HEK293 (cell line): ENCODE measurements at regions not wholly inside any gene's neighbourhood (a gene's known extent, or its start where the extent isn't known, plus 50 kb on each side); places are given as distances from the start of the nearest gene placed in this dataset.

Experiments
- CTCF ChIA-PET: fragments of 350-600 bp; formaldehyde crosslinking; extraction: SDS; loops from one replicate; lab custom pipeline; 2021; ENCODE audit warnings: antibody characterized with exemption; lab: Yijun Ruan, JAX
- POLR2A ChIA-PET: fragments of 300-600 bp; formaldehyde crosslinking; extraction: SDS; loops from one replicate; lab custom pipeline; 2020; ENCODE audit warnings: antibody characterized with exemption, inconsistent platforms; lab: Yijun Ruan, JAX
- H3K27ac ChIP-seq: fragments of 200-500 bp; sonication (Bioruptor generic); 2 replicates; pipeline ENCODE4 v1.5.1; 2014; ENCODE audit warnings: low read depth, low read length, control low read depth, inconsistent platforms; ENCODE audit errors: extremely low read depth
- H3K36me3 ChIP-seq, 2 experiments: fragments of 200-500 bp in 1 of 2; sonication (Bioruptor generic) in 1 of 2; 1 replicate in 1 of 2; 2 replicates in 1 of 2; pipeline ENCODE4 v1.5.1; 2014 to 2017; ENCODE audit warnings: inconsistent platforms in 2 of 2, low read length in 2 of 2; ENCODE audit not compliant: control insufficient read depth in 2 of 2, insufficient read depth in 1 of 2
- H3K4me1 ChIP-seq: fragments of 200-500 bp; sonication (Bioruptor generic); 2 replicates; pipeline ENCODE4 v1.5.1; 2014; ENCODE audit warnings: mild to moderate bottlenecking, low read length, inconsistent platforms; ENCODE audit not compliant: control insufficient read depth, insufficient read depth
- H3K4me3 ChIP-seq: 2 replicates; pipeline ENCODE4 v1.5.1; 2011; ENCODE audit warnings: low read depth, mild to moderate bottlenecking, control low read depth, low read length, moderate library complexity
- H3K9me3 ChIP-seq: fragments of 200-500 bp; sonication (Bioruptor generic); 2 replicates; pipeline ENCODE4 v1.5.1; 2014; ENCODE audit warnings: low read depth, low read length, inconsistent platforms; ENCODE audit not compliant: control insufficient read depth, insufficient read depth
- BCL11B ChIP-seq: fragments of 450-650 bp; formaldehyde crosslinking; IDR thresholded peaks from 2 replicates; pipeline ENCODE4 v1.5.1; 2016; ENCODE audit warnings: low read depth, missing biosample characterization, missing genetic modification characterization
- HOXA7 ChIP-seq: sonication (generic); formaldehyde crosslinking; IDR thresholded peaks from 2 replicates; pipeline ENCODE4 v1.8.1; 2022; ENCODE audit warnings: missing genetic modification reagents, borderline replicate concordance
- HOXC10 ChIP-seq: sonication (generic); formaldehyde crosslinking; IDR thresholded peaks from 2 replicates; pipeline ENCODE4 v1.8.1; 2023; ENCODE audit warnings: mild to moderate bottlenecking, missing genetic modification reagents
- PRDM1 ChIP-seq: fragments of 450-650 bp; formaldehyde crosslinking; IDR thresholded peaks from 2 replicates; pipeline ENCODE4; 2016; ENCODE audit warnings: missing biosample characterization, missing genetic modification characterization
- WT1 ChIP-seq: fragments of 450-650 bp; formaldehyde crosslinking; IDR thresholded peaks from 2 replicates; pipeline ENCODE4 v1.5.1; 2016; ENCODE audit warnings: missing biosample characterization, missing genetic modification characterization
- ZBTB48 ChIP-seq: fragments of 450-650 bp; formaldehyde crosslinking; IDR thresholded peaks from 2 replicates; pipeline ENCODE4 v1.5.1; 2016; ENCODE audit warnings: missing biosample characterization, missing genetic modification characterization
- ZFP3 ChIP-seq: fragments of 450-650 bp; formaldehyde crosslinking; IDR thresholded peaks from 2 replicates; pipeline ENCODE4 v1.5.1; 2016; ENCODE audit warnings: low read depth, missing biosample characterization, missing genetic modification characterization
- ZNF140 ChIP-seq: fragments of 450-650 bp; formaldehyde crosslinking; IDR thresholded peaks from 2 replicates; pipeline ENCODE4 v1.5.1; 2016; ENCODE audit warnings: missing biosample characterization, missing genetic modification characterization
- ZNF146 ChIP-seq: fragments of 450-650 bp; formaldehyde crosslinking; IDR thresholded peaks from 2 replicates; pipeline ENCODE4 v1.5.1; 2016; ENCODE audit warnings: missing biosample characterization, missing genetic modification characterization
- ZNF341 ChIP-seq: fragments of 450-650 bp; formaldehyde crosslinking; IDR thresholded peaks from 2 replicates; pipeline ENCODE4; 2016; ENCODE audit warnings: low read depth, missing biosample characterization, missing genetic modification characterization
- ZNF530 ChIP-seq: fragments of 450-650 bp; formaldehyde crosslinking; IDR thresholded peaks from 2 replicates; pipeline ENCODE4 v1.5.1; 2016; ENCODE audit warnings: low read depth, missing biosample characterization, missing genetic modification characterization
- ZNF571 ChIP-seq: fragments of 450-650 bp; formaldehyde crosslinking; IDR thresholded peaks from 2 replicates; pipeline ENCODE4 v1.5.0; 2017; ENCODE audit warnings: missing biosample characterization, missing genetic modification characterization
- ZNF610 ChIP-seq: fragments of 450-650 bp; formaldehyde crosslinking; IDR thresholded peaks from 2 replicates; pipeline ENCODE4 v1.5.1; 2016; ENCODE audit warnings: missing biosample characterization, missing genetic modification characterization, borderline replicate concordance
- ZNF629 ChIP-seq: fragments of 450-650 bp; formaldehyde crosslinking; IDR thresholded peaks from 2 replicates; pipeline ENCODE4 v1.5.1; 2017; ENCODE audit warnings: missing biosample characterization, missing genetic modification characterization
- ZNF704 ChIP-seq: fragments of 450-650 bp; formaldehyde crosslinking; IDR thresholded peaks from 2 replicates; pipeline ENCODE4 v1.5.1; 2016; ENCODE audit warnings: missing biosample characterization, missing genetic modification characterization
- ZNF776 ChIP-seq: fragments of 450-650 bp; formaldehyde crosslinking; IDR thresholded peaks from 2 replicates; pipeline ENCODE4 v1.5.0; 2017; ENCODE audit warnings: missing biosample characterization, missing genetic modification characterization, borderline replicate concordance
- ZNF843 ChIP-seq: fragments of 450-650 bp; formaldehyde crosslinking; IDR thresholded peaks from 2 replicates; pipeline ENCODE4 v1.5.1; 2016; ENCODE audit warnings: missing biosample characterization, missing genetic modification characterization
- TF ChIP-seq, protein P1 (sequence below): fragments of 450-650 bp; formaldehyde crosslinking; conservative IDR thresholded peaks from 2 replicates; pipeline ENCODE4 v1.5.1; 2016; ENCODE audit warnings: low read depth, missing biosample characterization, missing genetic modification characterization
- TF ChIP-seq, protein P2 (sequence below): fragments of 450-650 bp; formaldehyde crosslinking; IDR thresholded peaks from 2 replicates; pipeline ENCODE4 v1.5.1; 2017; ENCODE audit warnings: missing biosample characterization, missing genetic modification characterization
- TF ChIP-seq, protein P3 (sequence below): IDR thresholded peaks from 2 replicates; pipeline ENCODE4 v1.6.1; 2011; ENCODE audit warnings: mild to moderate bottlenecking, low read depth, low read length, borderline replicate concordance
- TF ChIP-seq, protein P4 (sequence below): fragments of 450-650 bp; formaldehyde crosslinking; IDR thresholded peaks from 2 replicates; pipeline ENCODE4 v1.5.1; 2016; ENCODE audit warnings: missing biosample characterization, missing genetic modification characterization
- TF ChIP-seq, protein P5 (sequence below): fragments of 450-650 bp; formaldehyde crosslinking; IDR thresholded peaks from 2 replicates; pipeline ENCODE4 v1.5.1; 2016; ENCODE audit warnings: missing biosample characterization, missing genetic modification characterization

DNA sequence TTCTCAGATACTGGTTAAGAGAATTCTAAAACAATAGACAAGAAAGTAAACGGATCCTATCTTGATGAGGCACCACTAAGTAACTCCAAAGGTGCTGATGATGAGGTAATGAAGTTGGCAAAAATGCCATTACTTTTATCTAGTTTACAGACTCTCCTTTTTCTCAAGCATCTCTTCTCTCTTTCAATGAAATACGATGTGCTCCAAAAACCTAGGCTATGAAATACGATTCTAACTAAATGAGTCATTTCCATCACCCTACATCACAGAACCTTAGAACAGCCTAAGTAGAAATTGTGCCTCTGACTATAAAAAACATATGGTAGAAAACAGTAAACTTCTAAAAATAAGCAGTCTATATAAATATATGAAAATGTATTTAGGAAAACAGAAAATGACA is 58.9 kb upstream of the ARHGAP32 start (continued):
- TF ChIP-seq, protein P1, sequence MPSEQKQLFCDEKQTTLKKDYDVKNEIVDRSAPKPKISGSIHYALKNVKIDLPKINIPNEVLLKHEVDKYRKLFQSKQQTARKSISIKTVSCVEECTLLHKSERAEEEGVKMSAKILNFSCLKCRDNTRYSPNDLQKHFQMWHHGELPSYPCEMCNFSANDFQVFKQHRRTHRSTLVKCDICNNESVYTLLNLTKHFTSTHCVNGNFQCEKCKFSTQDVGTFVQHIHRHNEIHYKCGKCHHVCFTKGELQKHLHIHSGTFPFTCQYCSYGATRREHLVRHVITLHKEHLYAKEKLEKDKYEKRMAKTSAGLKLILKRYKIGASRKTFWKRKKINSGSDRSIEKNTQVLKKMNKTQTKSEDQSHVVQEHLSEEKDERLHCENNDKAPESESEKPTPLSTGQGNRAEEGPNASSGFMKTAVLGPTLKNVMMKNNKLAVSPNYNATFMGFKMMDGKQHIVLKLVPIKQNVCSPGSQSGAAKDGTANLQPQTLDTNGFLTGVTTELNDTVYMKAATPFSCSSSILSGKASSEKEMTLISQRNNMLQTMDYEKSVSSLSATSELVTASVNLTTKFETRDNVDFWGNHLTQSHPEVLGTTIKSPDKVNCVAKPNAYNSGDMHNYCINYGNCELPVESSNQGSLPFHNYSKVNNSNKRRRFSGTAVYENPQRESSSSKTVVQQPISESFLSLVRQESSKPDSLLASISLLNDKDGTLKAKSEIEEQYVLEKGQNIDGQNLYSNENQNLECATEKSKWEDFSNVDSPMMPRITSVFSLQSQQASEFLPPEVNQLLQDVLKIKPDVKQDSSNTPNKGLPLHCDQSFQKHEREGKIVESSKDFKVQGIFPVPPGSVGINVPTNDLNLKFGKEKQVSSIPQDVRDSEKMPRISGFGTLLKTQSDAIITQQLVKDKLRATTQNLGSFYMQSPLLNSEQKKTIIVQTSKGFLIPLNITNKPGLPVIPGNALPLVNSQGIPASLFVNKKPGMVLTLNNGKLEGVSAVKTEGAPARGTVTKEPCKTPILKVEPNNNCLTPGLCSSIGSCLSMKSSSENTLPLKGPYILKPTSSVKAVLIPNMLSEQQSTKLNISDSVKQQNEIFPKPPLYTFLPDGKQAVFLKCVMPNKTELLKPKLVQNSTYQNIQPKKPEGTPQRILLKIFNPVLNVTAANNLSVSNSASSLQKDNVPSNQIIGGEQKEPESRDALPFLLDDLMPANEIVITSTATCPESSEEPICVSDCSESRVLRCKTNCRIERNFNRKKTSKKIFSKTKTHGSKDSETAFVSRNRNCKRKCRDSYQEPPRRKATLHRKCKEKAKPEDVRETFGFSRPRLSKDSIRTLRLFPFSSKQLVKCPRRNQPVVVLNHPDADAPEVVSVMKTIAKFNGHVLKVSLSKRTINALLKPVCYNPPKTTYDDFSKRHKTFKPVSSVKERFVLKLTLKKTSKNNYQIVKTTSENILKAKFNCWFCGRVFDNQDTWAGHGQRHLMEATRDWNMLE (tag by site-specific recombination) = no peak
- TF ChIP-seq ZNF629 (tag by site-specific recombination) (0 out of 2 replicates have a peak, but pooled peaks have one; percentile 20), ZNF571 (tag by site-specific recombination) (no peak), WT1 (no peak), ZNF776 (tag by site-specific recombination) (no peak), ZNF146 (no peak)
- TF ChIP-seq, protein P2, sequence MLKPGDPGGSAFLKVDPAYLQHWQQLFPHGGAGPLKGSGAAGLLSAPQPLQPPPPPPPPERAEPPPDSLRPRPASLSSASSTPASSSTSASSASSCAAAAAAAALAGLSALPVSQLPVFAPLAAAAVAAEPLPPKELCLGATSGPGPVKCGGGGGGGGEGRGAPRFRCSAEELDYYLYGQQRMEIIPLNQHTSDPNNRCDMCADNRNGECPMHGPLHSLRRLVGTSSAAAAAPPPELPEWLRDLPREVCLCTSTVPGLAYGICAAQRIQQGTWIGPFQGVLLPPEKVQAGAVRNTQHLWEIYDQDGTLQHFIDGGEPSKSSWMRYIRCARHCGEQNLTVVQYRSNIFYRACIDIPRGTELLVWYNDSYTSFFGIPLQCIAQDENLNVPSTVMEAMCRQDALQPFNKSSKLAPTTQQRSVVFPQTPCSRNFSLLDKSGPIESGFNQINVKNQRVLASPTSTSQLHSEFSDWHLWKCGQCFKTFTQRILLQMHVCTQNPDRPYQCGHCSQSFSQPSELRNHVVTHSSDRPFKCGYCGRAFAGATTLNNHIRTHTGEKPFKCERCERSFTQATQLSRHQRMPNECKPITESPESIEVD = peak; percentile 94
- TF ChIP-seq, protein P3, sequence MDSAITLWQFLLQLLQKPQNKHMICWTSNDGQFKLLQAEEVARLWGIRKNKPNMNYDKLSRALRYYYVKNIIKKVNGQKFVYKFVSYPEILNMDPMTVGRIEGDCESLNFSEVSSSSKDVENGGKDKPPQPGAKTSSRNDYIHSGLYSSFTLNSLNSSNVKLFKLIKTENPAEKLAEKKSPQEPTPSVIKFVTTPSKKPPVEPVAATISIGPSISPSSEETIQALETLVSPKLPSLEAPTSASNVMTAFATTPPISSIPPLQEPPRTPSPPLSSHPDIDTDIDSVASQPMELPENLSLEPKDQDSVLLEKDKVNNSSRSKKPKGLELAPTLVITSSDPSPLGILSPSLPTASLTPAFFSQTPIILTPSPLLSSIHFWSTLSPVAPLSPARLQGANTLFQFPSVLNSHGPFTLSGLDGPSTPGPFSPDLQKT = no peak

GRCh38 chr11:129249923-129250322 is 57.8 kb upstream of the ARHGAP32 start:
- Histone ChIP-seq H3K9me3 (no peaks in the 10 kb centered on the region), H3K27ac (no peak overlapping the region), H3K36me3 (no peaks in the 10 kb centered on the region), H3K4me1 (peaks cover 16% of the 10 kb centered on the region), H3K4me3 (no peak overlapping the region)
- ChIA-PET POLR2A (interaction anchor here (0.7 kb wide), 1 partner anchor 126 kb away, joined by 3 read pairs; the partner anchor contains the start of gene BARX2), CTCF (interaction anchor here (0.6 kb wide), 1 partner anchor 15 kb away, joined by 3 read pairs; no protein-coding TSS in a partner anchor)
- TF ChIP-seq, protein P4, sequence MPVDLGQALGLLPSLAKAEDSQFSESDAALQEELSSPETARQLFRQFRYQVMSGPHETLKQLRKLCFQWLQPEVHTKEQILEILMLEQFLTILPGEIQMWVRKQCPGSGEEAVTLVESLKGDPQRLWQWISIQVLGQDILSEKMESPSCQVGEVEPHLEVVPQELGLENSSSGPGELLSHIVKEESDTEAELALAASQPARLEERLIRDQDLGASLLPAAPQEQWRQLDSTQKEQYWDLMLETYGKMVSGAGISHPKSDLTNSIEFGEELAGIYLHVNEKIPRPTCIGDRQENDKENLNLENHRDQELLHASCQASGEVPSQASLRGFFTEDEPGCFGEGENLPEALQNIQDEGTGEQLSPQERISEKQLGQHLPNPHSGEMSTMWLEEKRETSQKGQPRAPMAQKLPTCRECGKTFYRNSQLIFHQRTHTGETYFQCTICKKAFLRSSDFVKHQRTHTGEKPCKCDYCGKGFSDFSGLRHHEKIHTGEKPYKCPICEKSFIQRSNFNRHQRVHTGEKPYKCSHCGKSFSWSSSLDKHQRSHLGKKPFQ = peak; percentile 47; the same call in 1 of the 2 replicates
- no peak for TF ChIP-seq ZNF341 (tag by site-specific recombination)

- no peak overlapping the region for H3K27ac ChIP-seq
- no peaks in the 10 kb centered on the region for H3K9me3 ChIP-seq
- ChIA-PET POLR2A (no interaction called here), CTCF (interaction anchor here (0.8 kb wide), 1 partner anchor 18 kb away, joined by 4 read pairs; no protein-coding TSS in a partner anchor)
- H3K36me3 ChIP-seq = no peaks in the 10 kb centered on the region
- no peak overlapping the region for H3K4me3 ChIP-seq
- peaks cover 16% of the 10 kb centered on the region; the same call in 1 of the 2 replicates for H3K4me1 ChIP-seq
- TF ChIP-seq ZFP3 (tag by site-specific recombination) (no peak), HOXC10 (CRISPR knock-in tag) (no peak), ZNF704 (tag by site-specific recombination) (no peak), ZNF530 (tag by site-specific recombination) (no peak), ZBTB48 (tag by site-specific recombination) (no peak), HOXA7 (no peak), BCL11B (tag by site-specific recombination) (no peak), PRDM1 (tag by site-specific recombination) (no peak), ZNF843 (tag by site-specific recombination) (no peak), ZNF610 (tag by site-specific recombination) (no peak), ZNF140 (tag by site-specific recombination) (no peak)
- TF ChIP-seq, protein P5, sequence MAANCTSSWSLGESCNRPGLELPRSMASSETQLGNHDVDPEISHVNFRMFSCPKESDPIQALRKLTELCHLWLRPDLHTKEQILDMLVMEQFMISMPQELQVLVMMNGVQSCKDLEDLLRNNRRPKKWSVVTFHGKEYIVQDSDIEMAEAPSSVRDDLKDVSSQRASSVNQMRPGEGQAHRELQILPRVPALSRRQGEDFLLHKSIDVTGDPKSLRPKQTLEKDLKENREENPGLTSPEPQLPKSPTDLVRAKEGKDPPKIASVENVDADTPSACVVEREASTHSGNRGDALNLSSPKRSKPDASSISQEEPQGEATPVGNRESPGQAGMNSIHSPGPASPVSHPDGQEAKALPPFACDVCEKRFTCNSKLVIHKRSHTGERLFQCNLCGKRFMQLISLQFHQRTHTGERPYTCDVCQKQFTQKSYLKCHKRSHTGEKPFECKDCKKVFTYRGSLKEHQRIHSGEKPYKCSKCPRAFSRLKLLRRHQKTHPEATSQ (tag by site-specific recombination) = no peak
These were observed 57.2 kb upstream of the ARHGAP32 start for GRCh38 chr11:129249351-129249750.
